Smooth muscle cell of the brain vasculature (primary cell): ENCODE measurements at regions not wholly inside any gene's neighbourhood (a gene's known extent, or its start where the extent isn't known, plus 50 kb on each side); places are given as distances from the start of the nearest gene placed in this dataset.

Source experiments
- DNase-seq: peaks from one replicate; pipeline ENCODE4 v3.0.0-alpha.2; 2012; ENCODE audit warnings: low read depth, low spot score

DNA sequence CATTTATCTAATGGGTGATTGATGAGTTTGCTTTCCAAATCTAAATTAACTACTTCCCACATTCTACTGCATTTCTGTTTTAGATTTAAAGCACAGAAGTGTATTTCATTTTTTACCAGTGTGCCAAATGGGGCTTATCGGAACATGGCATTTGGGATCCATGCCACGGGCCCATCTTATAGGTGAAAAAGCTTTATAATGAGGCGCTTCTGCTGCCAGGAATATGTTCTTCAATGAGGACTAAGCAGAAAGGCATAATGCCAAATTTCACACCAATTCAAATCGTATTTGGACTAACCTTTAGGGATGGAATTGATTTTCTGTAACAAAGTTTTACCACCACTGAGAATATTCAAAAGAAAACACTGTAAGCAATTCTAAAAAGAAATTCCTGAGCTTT lies 803.5 kb upstream of the FLRT2 start:
- no peak for DNase-seq

GRCh38 chr14:84749191-84749955 lies 780.6 kb upstream of the FLRT2 start:
- no peak for DNase-seq

DNA sequence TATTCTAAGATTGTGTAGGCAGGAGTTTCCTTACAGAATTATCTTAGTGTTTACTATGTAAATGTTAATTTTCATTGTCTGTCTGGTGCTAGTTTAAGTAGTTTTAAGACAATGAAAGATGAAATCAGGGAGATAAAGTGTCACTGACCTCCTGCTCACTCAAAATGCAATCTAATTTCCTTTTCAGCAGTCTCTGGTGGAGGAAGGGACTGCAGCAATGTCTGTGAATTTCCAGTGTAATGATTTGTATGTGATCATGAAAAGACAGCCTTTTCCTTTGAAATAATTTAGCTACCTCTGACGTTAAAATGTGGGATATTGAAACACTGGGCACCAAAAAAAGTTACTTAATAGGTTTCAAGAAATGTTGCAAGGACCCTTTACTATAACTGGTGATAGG lies 779.7 kb upstream of the FLRT2 start:
- no peak for DNase-seq

- peak; percentile 17 for DNase-seq
Measured at GRCh38 chr14:84750763-84751554, 779.0 kb upstream of the FLRT2 start.

DNA sequence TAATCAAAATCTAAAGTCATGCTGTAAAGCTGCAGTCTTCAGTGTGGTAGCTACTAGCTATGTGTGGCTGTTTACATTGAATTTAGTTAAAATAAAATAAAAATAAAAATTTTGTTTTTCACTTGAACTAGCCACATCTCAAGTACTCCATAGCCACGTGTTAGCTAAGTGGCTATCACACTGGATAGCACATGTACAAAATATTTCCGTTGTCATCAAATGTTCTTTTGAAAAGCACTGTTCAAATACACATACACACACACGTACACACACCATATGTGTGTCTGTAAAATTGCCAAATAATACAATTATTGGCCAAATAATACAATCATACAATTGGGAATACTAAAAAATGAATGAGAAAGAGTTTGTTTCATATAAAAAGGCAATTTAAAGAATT lies 778.2 kb upstream of the FLRT2 start:
- DNase-seq = no peak

DNA sequence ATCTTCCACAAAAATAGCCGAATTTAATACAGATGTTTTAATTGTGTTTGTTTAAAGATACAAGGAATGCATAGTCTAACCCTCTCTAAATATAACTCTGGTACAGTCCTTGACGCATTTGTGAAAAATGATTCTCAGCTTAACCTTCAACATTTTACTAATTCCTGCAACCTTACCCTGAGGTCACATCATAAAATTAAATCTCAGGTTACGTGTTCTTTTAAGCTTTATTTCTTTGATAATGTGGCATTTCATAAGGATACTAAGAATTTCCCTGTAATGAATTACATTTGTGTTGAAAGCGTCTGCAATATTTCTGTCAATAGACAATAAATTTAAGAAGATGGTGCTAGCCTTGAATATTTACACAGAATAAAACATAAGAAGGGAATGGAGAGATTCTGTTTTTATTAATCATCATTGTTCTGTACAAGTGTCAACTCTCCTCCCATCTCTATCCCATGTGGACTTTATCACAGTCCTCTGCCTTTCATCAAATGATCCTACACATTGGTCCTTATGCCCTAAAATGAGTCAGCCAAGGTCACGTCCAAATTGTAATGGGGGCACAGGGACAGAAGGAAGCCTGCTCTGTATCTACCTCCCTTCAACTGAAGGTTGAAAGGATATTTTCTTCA lies 769.3 kb upstream of the FLRT2 start:
- DNase-seq = no peak

GRCh38 chr14:84767434-84767833 lies 762.5 kb upstream of the FLRT2 start:
- no peak for DNase-seq

DNA sequence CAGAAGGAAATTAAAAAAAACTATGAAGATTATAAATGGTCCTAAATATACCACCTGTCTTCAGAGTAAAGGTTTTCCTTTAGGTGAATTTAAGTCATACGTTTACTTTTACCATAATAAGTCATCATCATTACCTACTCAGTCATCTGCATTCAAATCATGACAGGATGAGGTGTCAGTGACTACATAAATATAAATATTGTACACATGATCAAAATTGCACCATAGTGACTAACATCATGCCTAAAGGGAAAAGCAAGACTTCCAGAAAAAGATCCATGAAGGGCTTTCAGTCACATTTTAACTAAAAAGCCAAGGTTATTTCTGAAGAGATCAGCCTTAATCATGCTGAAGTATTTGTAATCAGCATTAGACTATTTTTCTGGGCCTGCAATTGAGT lies 759.9 kb upstream of the FLRT2 start:
- no peak for DNase-seq

DNA sequence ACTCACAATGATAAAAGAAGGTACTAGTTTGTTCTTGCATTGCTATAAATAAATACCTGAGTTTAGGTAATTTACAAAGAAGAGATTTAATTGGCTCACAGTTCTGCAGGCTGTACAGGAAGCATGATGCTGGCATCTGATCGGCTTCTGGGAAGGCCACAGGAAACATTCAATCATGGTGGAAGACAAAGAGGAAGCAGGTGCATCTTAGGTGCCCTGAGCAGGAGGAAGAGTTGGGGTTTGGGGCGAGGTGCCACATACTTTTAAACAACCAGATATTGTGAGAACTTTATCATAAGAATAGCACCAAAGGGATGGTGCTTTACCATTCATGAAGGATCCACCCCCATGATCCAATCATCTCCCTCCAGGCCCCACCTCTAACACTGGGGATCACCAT lies 752.6 kb upstream of the FLRT2 start:
- DNase-seq = no peak

DNA sequence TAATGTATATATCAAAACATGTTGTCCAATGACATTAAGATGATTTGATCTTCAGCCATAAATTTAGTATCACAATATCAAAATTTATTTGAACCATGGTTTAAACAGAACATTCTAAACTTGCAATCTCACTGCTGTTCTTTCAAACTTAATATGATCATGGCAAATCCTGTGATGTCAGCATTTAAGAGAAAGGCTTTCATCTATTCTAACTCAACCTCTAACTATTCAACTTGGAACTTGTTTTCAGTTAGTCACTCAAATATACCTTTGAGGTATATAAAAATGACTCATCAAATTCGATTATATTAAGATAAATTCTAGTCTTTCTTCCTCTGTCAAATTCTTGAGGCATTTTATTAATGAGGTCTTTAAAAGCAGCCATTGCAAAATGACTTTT lies 747.0 kb upstream of the FLRT2 start:
- DNase-seq = no peak

- DNase-seq = no peak
Measured at GRCh38 chr14:84783511-84783910, 746.4 kb upstream of the FLRT2 start.

DNA sequence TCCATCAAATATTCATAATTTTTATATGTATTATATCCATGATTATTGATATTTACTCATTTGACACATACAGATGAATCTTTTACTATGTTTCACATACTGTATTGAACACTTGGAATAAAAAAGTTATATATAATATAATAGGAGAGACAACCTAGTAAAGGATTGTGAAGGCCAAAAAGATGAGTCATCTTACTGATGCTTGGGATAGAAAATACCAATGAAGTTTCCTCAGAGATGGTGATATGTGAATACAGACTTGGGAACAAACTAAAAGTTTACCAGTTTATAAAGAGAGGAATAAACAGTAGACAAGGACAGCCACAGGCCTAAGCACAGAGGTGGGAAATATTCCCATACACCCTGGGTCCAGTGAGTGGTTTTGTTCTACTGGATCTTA lies 743.9 kb upstream of the FLRT2 start:
- DNase-seq = no peak

- no peak for DNase-seq
Measured at GRCh38 chr14:84789012-84789411, 740.9 kb upstream of the FLRT2 start.

GRCh38 chr14:84792722-84793410 lies 737.1 kb upstream of the FLRT2 start:
- no peak for DNase-seq

GRCh38 chr14:84797326-84797725 lies 732.6 kb upstream of the FLRT2 start:
- no peak for DNase-seq

GRCh38 chr14:84804468-84804867 lies 725.5 kb upstream of the FLRT2 start:
- no peak for DNase-seq

- DNase-seq = no peak
Measured at GRCh38 chr14:84804895-84805294, 725.0 kb upstream of the FLRT2 start.

GRCh38 chr14:84806181-84806580 lies 723.8 kb upstream of the FLRT2 start:
- DNase-seq = no peak

GRCh38 chr14:84806622-84807021 lies 723.3 kb upstream of the FLRT2 start:
- no peak for DNase-seq

DNA sequence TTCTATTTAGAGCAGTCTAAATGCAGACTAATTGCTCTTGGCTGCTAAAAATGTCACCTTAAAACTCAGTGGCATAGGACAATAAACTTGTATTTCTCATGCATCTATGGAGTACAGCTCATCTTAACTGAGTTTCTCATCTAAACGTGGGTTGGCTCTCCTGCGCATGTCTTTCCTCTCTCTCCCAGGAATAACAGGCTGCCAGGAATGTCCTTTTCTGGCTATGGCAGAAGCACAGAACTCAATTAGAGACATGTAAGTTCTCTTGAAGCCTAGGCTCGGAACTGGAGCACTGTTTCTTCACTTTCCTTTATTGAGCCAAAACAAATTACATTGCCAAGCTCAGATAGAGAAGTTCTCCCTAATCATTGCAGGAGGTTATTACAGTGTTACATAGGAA lies 722.3 kb upstream of the FLRT2 start:
- no peak for DNase-seq

DNA sequence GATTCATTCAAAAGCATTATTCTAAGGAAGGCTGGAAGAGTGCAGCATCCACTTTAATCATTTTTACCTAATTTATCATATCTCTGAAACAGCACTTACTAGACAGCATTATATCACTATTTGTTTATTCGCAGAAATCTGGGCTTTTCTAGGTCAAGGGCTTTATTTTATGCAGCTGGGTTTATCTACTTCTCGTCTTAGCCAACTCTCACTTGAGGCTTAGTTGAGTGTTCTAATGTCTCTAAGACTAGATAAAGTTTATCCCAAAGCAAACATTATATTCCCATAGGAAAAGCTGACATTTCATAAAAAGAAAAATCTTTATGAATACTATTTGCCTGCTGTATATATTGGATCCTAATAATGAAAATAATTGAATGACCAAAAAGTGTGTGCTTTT lies 720.8 kb upstream of the FLRT2 start:
- DNase-seq = no peak

- no peak for DNase-seq
Measured at GRCh38 chr14:84814391-84814790, 715.6 kb upstream of the FLRT2 start.
